ENCODE measurements at regions not wholly inside any gene's neighbourhood (a gene's known extent, or its start where the extent isn't known, plus 50 kb on each side); places are given as distances from the start of the nearest gene placed in this dataset.

- TF ChIP-seq CTCF (conservative IDR thresholded peaks at IDR 0.05; ENCODE audit: low read length): no peak
- DNase-seq (ENCODE audit: low read depth): no peak
These were observed 72.6 kb downstream of the PDE6H start for GRCh38 chr12:15045451-15045850.

DNA sequence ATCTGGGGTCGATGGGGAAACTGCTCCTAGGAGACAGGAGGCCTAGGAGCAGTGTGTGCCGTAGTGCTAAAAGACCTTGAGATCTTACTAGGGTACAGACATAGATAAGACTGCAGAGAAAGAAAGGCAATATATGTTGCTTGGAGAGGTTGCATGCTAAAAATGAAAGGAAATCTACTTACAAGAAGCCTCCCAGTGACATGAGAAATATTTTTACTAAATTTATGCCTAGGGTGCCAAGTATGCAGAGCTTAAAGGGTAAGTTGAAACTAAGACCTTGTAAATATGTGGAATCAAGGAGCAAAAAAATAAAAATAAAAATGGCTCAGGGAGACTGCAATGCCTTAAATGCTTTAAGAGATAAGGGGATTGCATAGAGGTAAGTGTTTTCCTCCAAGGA lies 74.8 kb downstream of the PDE6H start:
- no peak for DNase-seq (ENCODE audit: low read depth)
- TF ChIP-seq CTCF (conservative IDR thresholded peaks at IDR 0.05; ENCODE audit: low read length): no peak
- H3K4me3 ChIP-seq (ENCODE audit: low read length): no peak overlapping the region

More at GRCh38 chr12:15045451-15045850, 72.6 kb downstream of the PDE6H start:
- no peak overlapping the region for H3K4me3 ChIP-seq (ENCODE audit: low read length)

GRCh38 chr12:15049461-15050153 lies 76.8 kb downstream of the PDE6H start:
- no peak for DNase-seq (ENCODE audit: low read depth)
- no peak for TF ChIP-seq CTCF (conservative IDR thresholded peaks at IDR 0.05; ENCODE audit: low read length)
- H3K4me3 ChIP-seq (ENCODE audit: low read length): no peak overlapping the region

GRCh38 chr12:15050659-15051058 lies 77.8 kb downstream of the PDE6H start:
- TF ChIP-seq CTCF (conservative IDR thresholded peaks at IDR 0.05; ENCODE audit: low read length): no peak
- DNase-seq (ENCODE audit: low read depth): no peak
- no peak overlapping the region for H3K4me3 ChIP-seq (ENCODE audit: low read length)

DNA sequence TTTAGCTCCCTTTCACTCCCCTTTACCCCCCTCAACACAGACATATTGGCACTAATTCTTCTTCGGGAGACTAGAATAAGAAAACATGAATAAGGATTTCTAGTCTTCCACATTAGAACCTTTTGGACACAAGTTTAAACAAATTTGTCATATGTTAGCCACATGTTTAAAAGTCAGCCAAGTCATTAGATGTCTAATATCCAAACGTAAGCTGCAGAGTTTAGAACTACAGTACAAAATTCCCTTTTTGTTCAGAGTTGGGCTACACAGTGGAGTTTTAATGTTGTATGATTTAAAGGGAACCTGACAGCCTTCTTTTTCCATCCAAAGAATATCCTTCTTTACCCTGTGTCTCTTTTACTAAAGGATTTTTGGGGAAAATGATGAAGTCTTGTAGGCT lies 79.8 kb downstream of the PDE6H start:
- DNase-seq (ENCODE audit: low read depth): no peak
- TF ChIP-seq CTCF (conservative IDR thresholded peaks at IDR 0.05; ENCODE audit: low read length): no peak
- no peak overlapping the region for H3K4me3 ChIP-seq (ENCODE audit: low read length)

DNA sequence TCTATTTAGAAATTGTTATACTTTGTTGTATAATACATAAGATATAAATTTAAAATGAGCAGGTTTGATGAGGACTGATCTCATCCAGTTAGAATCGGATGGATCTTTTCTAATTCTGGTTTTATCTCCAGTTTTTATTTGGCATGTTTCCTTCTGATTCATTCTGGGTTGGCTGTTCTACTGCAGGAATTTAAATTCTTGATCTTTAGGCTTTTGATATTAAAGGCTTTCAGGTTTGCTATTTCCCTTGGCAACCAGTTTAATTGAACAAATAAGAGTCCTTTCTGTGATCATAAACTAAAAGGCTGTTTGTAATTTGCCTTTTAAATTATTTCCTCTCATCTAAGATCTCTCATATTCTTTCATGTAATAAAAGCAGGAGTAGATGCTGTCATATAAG lies 83.4 kb downstream of the PDE6H start:
- no peak for TF ChIP-seq CTCF (conservative IDR thresholded peaks at IDR 0.05; ENCODE audit: low read length)
- no peak for DNase-seq (ENCODE audit: low read depth)
- H3K4me3 ChIP-seq (ENCODE audit: low read length): no peak overlapping the region

Measured in AG10803 (cell line).